ENCODE measurements at regions not wholly inside any gene's neighbourhood (a gene's known extent, or its start where the extent isn't known, plus 50 kb on each side); places are given as distances from the start of the nearest gene placed in this dataset.

GRCh38 chr6:14243597-14243996 lies 126.0 kb downstream of the CD83 start:
- DNase-seq (ENCODE audit: extremely low spot score): peak; percentile 62
- Histone ChIP-seq H3K4me3 (no peak overlapping the region), H3K27ac (replicated peaks in 1 of 4) (no peak overlapping the region), H3K9me3 (no peaks in the 10 kb centered on the region), H3K27me3 (no peaks in the 10 kb centered on the region), H3K4me1 (no peaks in the 10 kb centered on the region), H3K36me3 (no peaks in the 10 kb centered on the region)
- intact Hi-C loops (cut with DNase I): no loop called here
- WGBS: 88% methylated on average over 5 of the region's 5 CpGs
- TF ChIP-seq CTCF (IDR thresholded peaks at IDR 0.05) (no peak), POLR2AphosphoS5 (IDR thresholded peaks at IDR 0.05) (no peak), POLR2A (IDR thresholded peaks at IDR 0.05; ENCODE audit: low read depth) (no peak), EP300 (IDR thresholded peaks at IDR 0.05) (no peak)

DNA sequence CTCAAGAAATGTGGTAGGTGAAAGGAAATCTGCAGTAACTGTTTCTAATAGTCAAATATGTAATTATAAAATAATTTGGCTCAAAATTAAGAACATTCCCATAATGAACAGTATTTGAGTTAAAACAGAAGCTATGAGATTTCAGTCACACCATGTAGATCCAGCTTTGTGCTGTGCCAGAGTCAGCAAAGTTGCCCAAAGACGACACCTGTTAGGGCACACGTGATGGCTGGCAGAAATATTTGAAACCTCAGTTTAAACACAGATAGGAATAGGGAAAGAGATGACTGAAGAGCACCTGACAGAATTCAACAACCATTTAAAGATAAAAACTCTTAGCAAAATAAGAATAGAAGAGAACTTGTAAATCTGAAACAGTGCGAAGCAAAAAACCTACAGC lies 129.3 kb downstream of the CD83 start:
- Histone ChIP-seq H3K27me3 (no peaks in the 10 kb centered on the region), H3K4me1 (no peaks in the 10 kb centered on the region), H3K4me3 (no peak overlapping the region), H3K36me3 (no peaks in the 10 kb centered on the region), H3K27ac (replicated peaks in 1 of 4) (no peak overlapping the region), H3K9me3 (no peaks in the 10 kb centered on the region)
- intact Hi-C loops (cut with DNase I): no loop called here
- peak; percentile 34 for DNase-seq (ENCODE audit: extremely low spot score)
- TF ChIP-seq POLR2AphosphoS5 (IDR thresholded peaks at IDR 0.05): no peak
- no peak for TF ChIP-seq CTCF (IDR thresholded peaks at IDR 0.05)
- TF ChIP-seq POLR2A (IDR thresholded peaks at IDR 0.05; ENCODE audit: low read depth): no peak
- TF ChIP-seq EP300 (IDR thresholded peaks at IDR 0.05): no peak
- WGBS: 90% methylated on average over 3 of the region's 3 CpGs

DNA sequence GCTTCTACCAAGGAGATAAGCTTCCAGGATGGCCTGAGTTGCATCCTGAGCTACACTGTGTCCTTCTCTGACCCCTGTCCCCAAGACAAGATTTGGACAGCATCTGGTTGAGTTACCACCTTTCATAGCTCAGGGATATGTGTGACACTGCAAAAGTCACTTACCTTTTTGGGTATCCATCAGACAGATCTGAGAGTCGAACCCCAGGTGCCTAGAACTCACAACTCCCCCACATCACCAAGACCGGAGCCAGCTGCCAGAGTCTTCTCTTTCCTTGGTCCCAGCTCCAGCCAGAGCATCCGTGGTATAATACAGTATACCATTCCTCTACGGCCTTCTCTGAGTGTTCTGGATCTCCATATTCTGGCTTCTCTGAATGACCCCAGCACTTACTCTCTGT lies 133.0 kb downstream of the CD83 start:
- Histone ChIP-seq H3K4me3 (no peak overlapping the region), H3K27ac (replicated peaks in 1 of 4) (no peak overlapping the region), H3K4me1 (no peaks in the 10 kb centered on the region), H3K27me3 (no peaks in the 10 kb centered on the region), H3K9me3 (no peaks in the 10 kb centered on the region), H3K36me3 (no peaks in the 10 kb centered on the region)
- TF ChIP-seq POLR2AphosphoS5 (IDR thresholded peaks at IDR 0.05) (no peak), EP300 (IDR thresholded peaks at IDR 0.05) (no peak), CTCF (IDR thresholded peaks at IDR 0.05) (no peak)
- peak; percentile 87 for DNase-seq (ENCODE audit: extremely low spot score)
- intact Hi-C loops (cut with DNase I): no loop called here
- 89% methylated on average over 4 of the region's 4 CpGs for WGBS

- no peaks in the 10 kb centered on the region for H3K36me3 ChIP-seq
- no peaks in the 10 kb centered on the region for H3K9me3 ChIP-seq
- TF ChIP-seq EP300 (IDR thresholded peaks at IDR 0.05): no peak
- no peak for TF ChIP-seq CTCF (IDR thresholded peaks at IDR 0.05)
- no peak for TF ChIP-seq POLR2A (IDR thresholded peaks at IDR 0.05; ENCODE audit: low read depth)
- TF ChIP-seq POLR2AphosphoS5 (IDR thresholded peaks at IDR 0.05): no peak
- no peak overlapping the region for H3K27ac ChIP-seq (replicated peaks in 1 of 4)
- peak; percentile 90 for DNase-seq (ENCODE audit: extremely low spot score)
- WGBS: 90% methylated on average over 10 of the region's 10 CpGs
- H3K4me1 ChIP-seq: no peaks in the 10 kb centered on the region
- intact Hi-C loops (cut with DNase I): no loop called here
- no peaks in the 10 kb centered on the region for H3K27me3 ChIP-seq
- H3K4me3 ChIP-seq: no peak overlapping the region
Observed at GRCh38 chr6:14252271-14252850, 134.8 kb downstream of the CD83 start.

DNA sequence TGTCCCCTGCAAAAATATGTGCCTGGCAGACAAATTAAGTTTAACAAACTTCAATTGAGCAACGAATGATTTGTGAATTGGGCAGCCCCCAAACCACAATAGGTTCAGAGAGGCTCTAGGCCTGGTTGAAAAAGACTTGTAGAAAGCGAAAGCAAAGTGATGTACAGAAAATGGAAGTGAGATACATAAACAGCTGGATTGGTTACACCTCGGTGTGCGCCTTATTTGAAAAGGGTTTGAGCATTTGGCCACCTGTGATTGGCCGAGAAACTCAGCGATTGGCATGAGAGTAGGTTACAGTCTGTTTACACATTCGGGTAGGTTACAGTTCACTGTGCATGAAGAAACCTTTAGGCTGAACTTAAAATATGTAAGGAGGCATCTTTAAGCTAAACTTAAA lies 136.9 kb downstream of the CD83 start:
- no peak for DNase-seq (ENCODE audit: extremely low spot score)
- 95% methylated on average over 7 of the region's 7 CpGs for WGBS
- intact Hi-C loops (cut with DNase I): no loop called here
- peaks cover 0 to 8% (median 5%) of the 10 kb centered on the region in 4 donors for H3K4me1 ChIP-seq
- H3K9me3 ChIP-seq: no peaks in the 10 kb centered on the region
- H3K36me3 ChIP-seq: no peaks in the 10 kb centered on the region
- H3K27me3 ChIP-seq: no peaks in the 10 kb centered on the region
- TF ChIP-seq POLR2AphosphoS5 (IDR thresholded peaks at IDR 0.05) (no peak), CTCF (IDR thresholded peaks at IDR 0.05) (no peak), POLR2A (IDR thresholded peaks at IDR 0.05; ENCODE audit: low read depth) (no peak), EP300 (IDR thresholded peaks at IDR 0.05) (no peak)
- no peak overlapping the region for H3K4me3 ChIP-seq
- no peak overlapping the region for H3K27ac ChIP-seq (replicated peaks in 1 of 4)
